ENCODE measurements at regions not wholly inside any gene's neighbourhood (a gene's known extent, or its start where the extent isn't known, plus 50 kb on each side); places are given as distances from the start of the nearest gene placed in this dataset.

- in situ Hi-C loops (cut with HindIII; ENCODE audit: low pct_unique_long_range_greater_than_20kb, low sequenced_read_pairs): no loop called here
- no peak for DNase-seq (ENCODE audit: low read depth in 1 of 2, low spot score in 1 of 2)
- TF ChIP-seq JUND (IDR thresholded peaks at IDR 0.05; ENCODE audit: low read depth): no peak
Observed at GRCh38 chr12:124418156-124418555, 123.3 kb downstream of the RFLNA start.

DNA sequence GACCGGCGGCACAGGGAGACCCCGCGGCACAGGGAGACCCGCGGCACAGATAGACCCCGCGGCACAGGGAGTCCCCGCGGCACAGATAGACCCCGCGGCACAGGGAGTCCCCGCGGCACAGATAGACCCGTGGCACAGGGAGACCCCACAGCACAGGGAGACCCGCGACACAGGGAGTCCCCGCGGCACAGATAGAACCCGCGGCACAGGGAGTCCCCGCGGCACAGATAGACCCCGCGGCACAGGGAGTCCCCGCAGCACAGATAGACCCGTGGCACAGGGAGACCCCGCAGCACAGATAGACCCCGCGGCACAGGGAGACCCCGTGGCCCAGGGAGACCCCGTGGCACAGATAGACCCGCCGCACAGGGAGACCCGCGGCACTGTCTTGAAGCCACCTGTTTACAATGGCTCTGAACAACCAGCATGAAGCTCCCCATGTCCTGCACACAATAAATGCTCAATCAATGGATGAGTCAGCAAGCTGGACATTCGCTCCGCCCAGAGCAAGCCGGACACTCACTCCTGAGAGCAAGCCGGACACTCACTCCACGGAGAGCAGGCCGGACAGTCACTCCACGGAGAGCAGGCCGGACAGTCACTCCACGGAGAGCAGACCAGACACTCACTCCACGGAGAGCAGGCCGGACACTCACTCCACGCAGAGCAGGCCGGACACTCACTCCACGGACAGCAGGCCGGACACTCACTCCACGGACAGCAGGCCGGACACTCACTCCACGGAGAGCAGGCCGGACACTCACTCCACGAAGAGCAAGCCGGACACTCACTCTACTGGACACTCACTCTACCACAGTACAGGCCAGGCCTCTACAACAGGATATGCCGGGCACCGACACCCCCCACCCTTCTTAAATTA lies 121.9 kb downstream of the RFLNA start:
- in situ Hi-C loops (cut with HindIII; ENCODE audit: low pct_unique_long_range_greater_than_20kb, low sequenced_read_pairs): no loop called here
- no peak for TF ChIP-seq JUND (IDR thresholded peaks at IDR 0.05; ENCODE audit: low read depth)
- DNase-seq (ENCODE audit: low read depth in 1 of 2, low spot score in 1 of 2): no peak

DNA sequence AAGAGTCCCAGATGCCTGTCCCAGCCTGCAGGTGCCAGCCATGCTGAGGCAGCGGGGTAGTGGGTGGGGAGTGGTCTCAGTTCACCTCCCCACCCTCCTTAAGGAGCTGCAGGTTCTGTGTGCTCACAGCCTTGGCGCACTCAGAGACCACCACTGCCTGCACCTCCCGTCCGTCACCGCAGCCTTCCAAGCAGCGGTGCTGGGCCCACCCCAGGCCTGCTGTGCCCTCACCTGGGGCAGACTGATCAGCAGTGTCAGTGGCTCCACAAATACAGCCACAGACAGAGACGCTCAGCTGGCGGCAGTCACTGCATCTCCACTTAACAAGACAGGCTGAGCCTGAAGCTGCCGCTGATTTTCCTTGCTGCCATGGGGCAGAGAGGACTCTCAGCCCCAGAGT lies 120.2 kb downstream of the RFLNA start:
- in situ Hi-C loops (cut with HindIII; ENCODE audit: low pct_unique_long_range_greater_than_20kb, low sequenced_read_pairs): no loop called here

DNA sequence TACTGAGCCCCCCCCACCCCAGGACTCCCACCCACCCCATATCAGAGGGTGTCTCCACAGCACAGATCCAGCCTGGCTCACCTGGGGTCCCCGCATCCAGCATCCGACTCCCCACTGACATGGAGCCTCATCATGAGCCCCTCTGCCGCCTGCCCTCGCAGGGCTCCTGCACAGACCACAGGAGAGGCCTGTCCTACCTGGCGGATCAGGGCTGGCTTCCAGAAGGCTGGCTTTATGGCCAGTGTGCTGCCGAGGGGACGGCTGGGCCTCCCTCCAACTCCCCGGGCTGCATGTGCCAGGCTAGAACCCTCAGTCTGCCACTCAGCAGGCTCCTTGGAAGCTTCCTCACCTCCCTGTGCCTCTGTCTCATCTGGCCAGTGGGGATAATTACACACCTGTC lies 119.0 kb downstream of the RFLNA start:
- no peak for DNase-seq (ENCODE audit: low read depth in 1 of 2, low spot score in 1 of 2)
- in situ Hi-C loops (cut with HindIII; ENCODE audit: low pct_unique_long_range_greater_than_20kb, low sequenced_read_pairs): no loop called here
- no peak for TF ChIP-seq JUND (IDR thresholded peaks at IDR 0.05; ENCODE audit: low read depth)

More for the DNA sequence above, 120.2 kb downstream of the RFLNA start:
- no peak for DNase-seq (ENCODE audit: low read depth in 1 of 2, low spot score in 1 of 2)
- TF ChIP-seq JUND (IDR thresholded peaks at IDR 0.05; ENCODE audit: low read depth): no peak

- TF ChIP-seq JUND (IDR thresholded peaks at IDR 0.05; ENCODE audit: low read depth): no peak
- in situ Hi-C loops (cut with HindIII; ENCODE audit: low pct_unique_long_range_greater_than_20kb, low sequenced_read_pairs): no loop called here
- DNase-seq (ENCODE audit: low read depth in 1 of 2, low spot score in 1 of 2): no peak
Observed at GRCh38 chr12:124413401-124413800, 118.5 kb downstream of the RFLNA start.

DNA sequence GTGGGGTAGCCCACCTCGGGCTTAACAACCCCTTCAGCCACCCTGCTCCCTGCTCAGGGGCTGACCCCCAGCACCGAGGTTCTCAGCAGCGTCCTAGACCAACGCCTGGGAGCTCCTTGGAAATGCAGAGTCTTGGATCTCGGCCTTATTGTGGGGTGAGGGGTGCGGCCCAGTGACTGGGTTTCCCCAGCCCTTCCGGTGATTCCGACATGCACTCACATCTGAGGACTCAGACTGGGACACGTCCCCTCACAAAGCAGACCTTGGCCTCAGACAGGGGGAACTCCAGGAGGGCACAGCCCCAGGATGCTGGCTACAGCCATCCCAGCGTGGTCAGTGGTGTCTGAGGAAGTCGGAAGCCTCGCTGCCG lies 117.7 kb downstream of the RFLNA start:
- TF ChIP-seq JUND (IDR thresholded peaks at IDR 0.05; ENCODE audit: low read depth): no peak
- in situ Hi-C loops (cut with HindIII; ENCODE audit: low pct_unique_long_range_greater_than_20kb, low sequenced_read_pairs): no loop called here

GRCh38 chr12:124411953-124412645 lies 117.2 kb downstream of the RFLNA start:
- no peak for DNase-seq (ENCODE audit: low read depth in 1 of 2, low spot score in 1 of 2)
- in situ Hi-C loops (cut with HindIII; ENCODE audit: low pct_unique_long_range_greater_than_20kb, low sequenced_read_pairs): no loop called here
- TF ChIP-seq JUND (IDR thresholded peaks at IDR 0.05; ENCODE audit: low read depth): no peak

More for the DNA sequence above, 117.7 kb downstream of the RFLNA start:
- DNase-seq (ENCODE audit: low read depth in 1 of 2, low spot score in 1 of 2): no peak

DNA sequence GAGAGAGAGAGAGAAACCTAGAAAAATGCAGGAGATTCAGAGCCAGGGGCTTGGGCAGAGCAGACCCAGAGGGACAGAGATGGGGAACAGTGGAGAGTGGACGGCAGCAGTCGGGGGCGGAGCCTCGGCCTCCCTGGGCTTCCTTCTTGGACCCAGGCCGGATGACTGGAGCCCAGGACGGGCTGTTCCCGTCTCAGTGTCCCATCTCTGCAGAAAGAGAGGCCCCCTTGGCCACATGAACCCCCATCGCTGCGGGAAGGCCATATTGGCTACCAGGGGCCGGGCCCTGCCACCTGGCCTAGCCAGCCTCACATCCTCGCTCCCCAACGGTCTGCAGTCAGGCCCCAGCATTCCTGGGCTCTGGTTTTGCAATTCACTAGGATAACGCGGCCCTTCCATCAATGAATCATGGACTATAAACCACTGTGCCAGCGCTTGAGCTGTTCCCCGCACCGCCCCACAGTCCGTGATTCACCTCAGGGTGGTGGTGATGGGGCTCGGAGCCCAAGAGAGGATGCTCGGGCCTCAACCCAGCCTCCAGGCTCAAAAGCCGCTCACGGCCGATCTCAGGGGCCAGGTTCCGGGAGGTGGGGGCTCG lies 116.5 kb downstream of the RFLNA start:
- no peak for DNase-seq (ENCODE audit: low read depth in 1 of 2, low spot score in 1 of 2)
- TF ChIP-seq JUND (IDR thresholded peaks at IDR 0.05; ENCODE audit: low read depth): no peak
- in situ Hi-C loops (cut with HindIII; ENCODE audit: low pct_unique_long_range_greater_than_20kb, low sequenced_read_pairs): no loop called here

GRCh38 chr12:124410354-124411175 lies 115.7 kb downstream of the RFLNA start:
- no peak for TF ChIP-seq JUND (IDR thresholded peaks at IDR 0.05; ENCODE audit: low read depth)
- DNase-seq (ENCODE audit: low read depth in 1 of 2, low spot score in 1 of 2): no peak
- in situ Hi-C loops (cut with HindIII; ENCODE audit: low pct_unique_long_range_greater_than_20kb, low sequenced_read_pairs): no loop called here

DNA sequence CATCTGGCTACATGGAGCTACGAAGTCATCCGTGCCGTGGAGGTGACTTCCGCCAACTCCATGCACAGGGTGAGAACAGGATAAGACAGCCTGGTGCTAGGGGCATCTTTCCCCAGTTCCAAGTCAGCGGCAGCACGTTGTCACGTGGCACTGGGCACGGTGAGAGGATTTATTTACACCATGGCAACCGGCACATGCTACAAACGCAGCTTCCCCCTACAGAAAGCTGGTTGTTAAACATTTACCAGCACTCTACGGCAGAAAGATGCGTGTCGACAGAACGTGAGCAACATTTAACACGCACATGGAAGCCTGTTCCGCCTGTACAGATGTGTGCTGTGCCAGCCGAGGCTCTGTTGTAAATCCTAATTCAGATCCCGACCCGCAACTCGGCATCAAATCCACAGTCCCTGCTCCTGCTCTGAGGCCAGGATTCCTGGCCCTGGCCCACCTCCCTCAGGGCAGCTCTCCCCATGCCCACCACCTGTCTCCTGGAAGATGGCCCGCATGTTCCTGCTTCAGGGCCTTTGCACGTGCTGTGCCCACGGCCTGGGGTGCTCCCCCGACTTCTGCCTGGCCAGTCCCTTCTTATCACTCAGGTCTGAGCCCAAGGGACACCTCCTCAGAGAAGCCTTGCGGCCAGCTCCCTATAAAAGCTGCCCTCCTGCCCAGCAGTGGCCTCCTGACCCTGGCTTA lies 114.1 kb downstream of the RFLNA start:
- in situ Hi-C loops (cut with HindIII; ENCODE audit: low pct_unique_long_range_greater_than_20kb, low sequenced_read_pairs): no loop called here
- DNase-seq (ENCODE audit: low read depth in 1 of 2, low spot score in 1 of 2): no peak
- no peak for TF ChIP-seq JUND (IDR thresholded peaks at IDR 0.05; ENCODE audit: low read depth)

- DNase-seq (ENCODE audit: low read depth in 1 of 2, low spot score in 1 of 2): no peak
- in situ Hi-C loops (cut with HindIII; ENCODE audit: low pct_unique_long_range_greater_than_20kb, low sequenced_read_pairs): no loop called here
- TF ChIP-seq JUND (IDR thresholded peaks at IDR 0.05; ENCODE audit: low read depth): no peak
Observed at GRCh38 chr12:124407074-124407473, 112.2 kb downstream of the RFLNA start.

DNA sequence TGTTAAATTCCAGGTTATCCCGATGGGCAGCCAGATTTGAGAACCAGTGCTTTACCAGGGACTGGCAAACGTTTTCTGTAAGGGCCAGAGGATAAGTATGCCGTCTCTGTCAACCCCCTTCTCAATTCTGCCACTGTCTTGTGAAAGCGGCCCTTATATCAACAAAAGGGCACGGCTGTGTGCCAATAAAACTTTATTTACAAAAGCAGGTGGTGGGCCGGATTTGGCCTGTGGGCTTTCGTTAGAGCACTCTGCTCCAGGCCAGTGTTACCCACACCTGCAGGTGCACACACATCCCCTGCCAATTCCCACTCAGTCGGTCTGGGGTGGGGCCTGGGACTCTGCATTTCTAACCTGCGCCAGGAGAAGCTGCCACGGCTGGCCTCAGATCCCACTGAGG lies 111.2 kb downstream of the RFLNA start:
- in situ Hi-C loops (cut with HindIII; ENCODE audit: low pct_unique_long_range_greater_than_20kb, low sequenced_read_pairs): no loop called here
- no peak for DNase-seq (ENCODE audit: low read depth in 1 of 2, low spot score in 1 of 2)
- TF ChIP-seq JUND (IDR thresholded peaks at IDR 0.05; ENCODE audit: low read depth): no peak
